Activated CD4-positive, CD25-positive, alpha-beta regulatory T cell treated with anti-CD3 and anti-CD28 coated beads, Interleukin-2, amount 50 U/mL, for 24 hours (primary cell): ENCODE measurements at regions not wholly inside any gene's neighbourhood (a gene's known extent, or its start where the extent isn't known, plus 50 kb on each side); places are given as distances from the start of the nearest gene placed in this dataset.

Experiments used
- ATAC-seq, 2 donors: fragments of 150-1000 bp; cut with Tn5 transposase; one replicate each; pipeline ENCODE4 v1.10.0; 2021; ENCODE audit warnings: mild to moderate bottlenecking in 1 of 2, moderate library complexity in 1 of 2

GRCh38 chrX:4841216-4841745 is 1127.8 kb upstream of the PRKX start:
- no peak for ATAC-seq

- no peak for ATAC-seq
Observed at GRCh38 chrX:4831574-4831973, 1118.1 kb upstream of the PRKX start.

GRCh38 chrX:4830880-4831557 is 1117.6 kb upstream of the PRKX start:
- ATAC-seq, result no peak

GRCh38 chrX:4825550-4825949 is 1112.1 kb upstream of the PRKX start:
- ATAC-seq, result no peak

- no peak for ATAC-seq
Observed at GRCh38 chrX:4809571-4809970, 1096.1 kb upstream of the PRKX start.

GRCh38 chrX:4805502-4805901 is 1092.1 kb upstream of the PRKX start:
- ATAC-seq, result no peak

- no peak for ATAC-seq
Observed at GRCh38 chrX:4800756-4801155, 1087.3 kb upstream of the PRKX start.

- no peak for ATAC-seq
Observed at GRCh38 chrX:4787971-4788370, 1074.5 kb upstream of the PRKX start.

GRCh38 chrX:4764888-4765287 is 1051.4 kb upstream of the PRKX start:
- ATAC-seq, result no peak

- ATAC-seq, result no peak
Observed at GRCh38 chrX:4762196-4762595, 1048.7 kb upstream of the PRKX start.

GRCh38 chrX:4754878-4755604 is 1041.6 kb upstream of the PRKX start:
- ATAC-seq, result no peak

GRCh38 chrX:4741024-4741423 is 1027.6 kb upstream of the PRKX start:
- ATAC-seq, result no peak

GRCh38 chrX:4735299-4735698 is 1021.9 kb upstream of the PRKX start:
- ATAC-seq, result no peak

- no peak for ATAC-seq
Observed at GRCh38 chrX:4710618-4711433, 997.4 kb upstream of the PRKX start.

GRCh38 chrX:4708970-4709760 is 995.7 kb upstream of the PRKX start:
- ATAC-seq, result no peak

GRCh38 chrX:4706961-4707360 is 993.5 kb upstream of the PRKX start:
- no peak for ATAC-seq

- ATAC-seq, result no peak
Observed at GRCh38 chrX:4690521-4690920, 977.1 kb upstream of the PRKX start.

- no peak for ATAC-seq
Observed at GRCh38 chrX:4682636-4683035, 969.2 kb upstream of the PRKX start.

GRCh38 chrX:4675686-4676300 is 962.3 kb upstream of the PRKX start:
- ATAC-seq, result no peak

GRCh38 chrX:4674028-4674782 is 960.8 kb upstream of the PRKX start:
- no peak for ATAC-seq

GRCh38 chrX:4671344-4671743 is 957.9 kb upstream of the PRKX start:
- ATAC-seq, result no peak
